ENCODE measurements at regions not wholly inside any gene's neighbourhood (a gene's known extent, or its start where the extent isn't known, plus 50 kb on each side); places are given as distances from the start of the nearest gene placed in this dataset.
A peak's percentile ranks its signal among the peaks of the same experiment; 100 is the strongest.
"Not testable (repeated sequence)": the region's sequence is repeated elsewhere in the genome, so short reads cannot be mapped to it uniquely, and the experiment has no call there.

DNA sequence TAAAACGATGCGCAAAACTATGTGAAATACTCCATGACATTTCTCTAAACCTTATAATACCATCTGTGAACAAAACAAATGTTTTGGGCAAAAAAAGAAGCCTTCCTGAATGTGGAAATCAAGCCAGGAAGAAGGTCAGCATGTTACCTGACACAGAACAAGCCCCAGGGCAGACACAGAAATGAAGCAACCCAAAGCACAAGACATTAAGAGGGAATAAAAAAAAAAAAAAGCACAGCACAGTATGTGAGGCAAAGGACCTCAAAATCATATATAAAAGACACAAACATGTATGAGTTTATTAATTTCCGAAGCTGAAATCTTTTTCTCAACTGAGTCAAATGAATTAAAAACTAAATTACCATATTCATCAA lies 161.8 kb downstream of the SKIDA1 start:
- no peak for FAIRE-seq

- peak; percentile 50 for FAIRE-seq
These were observed 162.3 kb downstream of the SKIDA1 start for GRCh38 chr10:21363092-21363730.

DNA sequence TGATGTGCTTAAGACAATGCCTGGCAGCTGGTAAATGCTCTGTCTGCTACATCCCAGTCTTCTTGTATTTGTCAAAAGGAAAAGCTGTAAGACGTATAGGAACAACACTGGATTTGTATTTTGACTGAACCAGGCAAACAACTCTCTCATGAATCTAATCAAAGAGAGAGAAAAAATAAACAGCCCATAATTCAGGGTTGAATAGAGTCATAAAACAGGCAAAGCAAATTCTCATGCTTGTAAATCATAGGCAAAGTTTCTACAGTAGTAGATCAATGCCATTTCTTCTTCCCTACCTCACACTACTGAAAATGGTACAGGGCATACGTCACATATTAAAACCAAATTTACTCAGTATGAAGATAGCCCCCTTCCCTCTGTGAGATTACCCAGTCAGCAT lies 166.3 kb downstream of the SKIDA1 start:
- FAIRE-seq = peak; percentile 92

DNA sequence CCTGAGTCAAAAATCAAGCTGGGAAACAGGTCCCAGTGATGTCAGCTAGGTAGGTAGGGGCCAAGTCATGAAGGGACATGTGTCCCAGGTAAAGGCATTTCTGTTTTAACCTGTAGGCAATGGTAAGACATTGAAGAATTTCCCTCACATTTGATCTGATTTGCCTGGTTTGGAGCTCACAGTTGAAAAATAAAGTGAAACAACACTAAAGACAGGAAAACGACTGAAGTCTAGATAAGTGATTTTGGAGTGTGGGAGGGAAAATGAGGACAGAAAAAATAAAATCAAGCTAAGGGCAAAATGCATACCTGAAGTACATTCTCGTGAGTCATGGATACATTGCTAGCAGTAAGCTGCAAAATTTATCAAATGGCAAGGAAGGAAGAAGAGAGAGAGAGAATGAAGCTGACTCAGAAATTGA lies 169.9 kb downstream of the SKIDA1 start:
- FAIRE-seq = no peak

- FAIRE-seq = no peak
These were observed 172.6 kb downstream of the SKIDA1 start for GRCh38 chr10:21352886-21353285.

DNA sequence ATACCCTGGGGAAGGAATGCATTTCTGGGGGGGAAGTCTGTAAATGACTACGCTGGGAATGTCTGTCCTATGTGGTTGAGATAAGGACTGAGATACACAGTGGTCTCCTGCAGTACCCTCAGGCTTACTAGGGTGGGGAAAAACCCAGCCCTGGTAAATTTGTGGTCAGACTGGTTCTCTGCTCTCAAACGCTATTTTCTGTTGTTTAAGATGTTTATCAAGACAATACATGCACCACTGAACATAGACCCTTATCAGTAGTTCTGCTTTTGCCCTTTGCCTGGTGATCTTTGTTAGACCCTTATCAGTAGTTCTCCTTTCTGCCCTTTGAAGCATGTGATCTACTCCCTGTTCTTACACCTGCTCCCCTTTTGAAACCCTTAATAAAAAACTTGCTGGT lies 173.9 kb downstream of the SKIDA1 start:
- not testable (repeated sequence) for FAIRE-seq

GRCh38 chr10:21349912-21350286 lies 175.6 kb downstream of the SKIDA1 start:
- no peak for FAIRE-seq

DNA sequence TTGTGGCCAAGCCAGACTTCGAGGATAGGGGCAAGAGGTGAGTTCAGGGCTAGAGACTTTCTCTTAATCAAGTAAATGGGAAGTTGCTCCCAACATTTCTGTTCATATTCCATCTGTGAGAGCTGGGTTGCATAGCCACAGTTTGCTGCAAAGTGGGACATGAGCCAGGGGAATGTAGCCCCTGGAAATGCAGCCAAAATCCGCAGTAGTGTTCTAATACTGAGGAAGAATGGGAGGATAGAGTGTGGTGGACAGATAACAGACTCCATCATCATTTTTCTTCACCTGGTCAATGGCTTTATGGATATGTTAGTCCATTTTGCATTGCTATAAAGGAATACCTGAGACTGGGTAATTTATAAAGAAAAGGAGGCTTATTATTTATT lies 177.7 kb downstream of the SKIDA1 start:
- no peak for FAIRE-seq

DNA sequence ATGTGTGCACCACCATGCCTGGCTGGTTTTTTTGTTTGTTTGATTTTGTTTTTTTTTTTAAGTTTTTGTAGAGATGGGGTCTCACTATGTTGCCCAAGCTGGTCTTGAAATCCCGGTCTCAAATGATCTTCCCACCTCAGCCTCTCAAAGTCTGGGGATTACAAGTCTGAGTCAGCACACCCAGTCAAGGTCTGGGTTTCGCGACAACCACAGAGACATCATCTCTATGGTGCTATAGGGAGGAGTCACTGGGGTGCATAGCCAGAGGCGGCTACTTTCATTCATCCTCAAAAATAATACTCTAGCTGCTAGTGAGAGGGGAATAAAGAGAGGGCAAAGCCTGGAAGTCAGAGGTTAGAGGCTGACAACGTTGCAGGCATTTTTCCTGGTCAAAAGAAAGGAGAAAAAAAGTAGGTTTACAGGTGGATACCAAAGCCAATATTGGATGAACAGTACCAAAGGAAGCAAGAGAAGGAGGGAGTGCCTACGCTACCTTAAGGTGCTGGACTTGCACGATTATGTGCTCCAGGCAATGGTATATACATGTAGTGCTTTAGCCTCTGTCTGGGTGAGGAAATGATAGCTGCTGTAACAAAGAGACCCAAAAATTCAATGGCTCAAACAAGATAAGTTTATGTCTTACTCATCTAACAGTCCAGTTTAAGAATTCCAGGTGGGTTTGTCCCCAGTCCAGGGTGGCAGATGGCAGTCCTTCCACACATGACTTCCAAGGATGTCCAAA lies 178.3 kb downstream of the SKIDA1 start:
- FAIRE-seq = no peak

DNA sequence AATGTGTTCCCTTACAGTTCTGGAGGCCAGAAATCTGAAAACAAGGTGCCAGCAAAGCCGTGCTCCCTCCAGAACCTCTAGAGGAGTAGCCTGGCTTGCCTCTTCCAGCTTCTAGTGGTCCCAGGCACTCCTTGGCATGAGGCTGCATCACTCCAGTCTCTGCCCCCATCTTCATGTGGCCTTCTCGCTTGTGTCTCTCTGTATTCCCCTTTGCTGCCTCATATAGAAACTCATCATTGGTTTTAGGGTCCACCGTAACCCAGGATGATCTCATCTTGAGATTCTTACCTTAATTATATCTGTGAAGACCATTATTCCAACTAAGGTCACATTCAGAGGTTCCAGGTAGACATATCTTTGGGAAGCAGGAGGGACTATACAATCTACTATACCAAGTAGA lies 182.4 kb downstream of the SKIDA1 start:
- FAIRE-seq = no peak

DNA sequence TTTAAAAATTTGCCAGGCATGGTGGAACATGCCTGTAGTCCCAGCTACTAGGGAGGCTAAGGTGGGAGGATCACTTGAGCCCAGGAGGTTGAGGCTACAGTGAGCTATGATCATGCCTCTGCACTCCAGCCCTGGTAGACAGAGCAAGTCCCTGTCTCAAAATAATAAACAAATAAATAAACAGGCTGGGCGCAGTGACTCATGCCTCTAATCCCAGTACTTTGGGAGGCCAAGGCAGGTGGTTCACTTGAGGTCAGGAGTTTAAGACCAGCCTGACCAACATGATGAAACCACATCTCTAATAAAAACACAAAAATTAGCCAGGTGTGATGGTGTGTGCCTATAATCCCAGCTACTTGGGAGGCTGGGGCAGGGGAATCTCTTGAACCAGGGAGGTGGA lies 183.0 kb downstream of the SKIDA1 start:
- FAIRE-seq = not testable (repeated sequence)

- no peak for FAIRE-seq
These were observed 185.2 kb downstream of the SKIDA1 start for GRCh38 chr10:21340331-21340730.

DNA sequence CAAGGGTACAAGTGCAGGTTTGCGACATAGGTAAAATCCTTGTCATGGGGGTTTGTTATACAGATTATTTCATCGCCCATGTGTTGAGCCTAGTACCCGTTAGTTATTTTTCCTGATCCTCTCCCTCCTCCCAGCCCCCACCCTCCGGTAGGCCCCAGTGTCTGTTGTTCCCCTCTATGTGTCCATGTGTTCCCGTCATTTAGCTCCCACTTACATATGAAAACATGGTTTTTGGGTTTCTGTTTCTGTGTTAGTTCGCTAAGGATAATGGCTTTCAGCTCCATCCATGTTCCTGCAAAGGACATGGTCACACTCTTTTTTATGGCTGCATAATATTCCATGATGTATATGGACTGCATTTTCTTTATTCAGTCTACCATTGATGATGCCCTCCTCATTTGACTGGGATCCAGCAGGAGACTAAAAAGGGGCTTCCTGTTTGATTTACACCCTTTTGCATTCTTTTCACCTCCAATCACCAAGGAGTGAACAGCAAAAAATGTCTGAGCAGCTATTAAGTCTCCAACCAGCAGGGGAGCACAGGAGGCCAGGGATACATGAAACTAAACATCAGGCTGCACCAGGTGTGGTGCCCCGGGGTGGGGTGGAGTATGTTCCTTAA lies 188.2 kb downstream of the SKIDA1 start:
- FAIRE-seq = no peak

DNA sequence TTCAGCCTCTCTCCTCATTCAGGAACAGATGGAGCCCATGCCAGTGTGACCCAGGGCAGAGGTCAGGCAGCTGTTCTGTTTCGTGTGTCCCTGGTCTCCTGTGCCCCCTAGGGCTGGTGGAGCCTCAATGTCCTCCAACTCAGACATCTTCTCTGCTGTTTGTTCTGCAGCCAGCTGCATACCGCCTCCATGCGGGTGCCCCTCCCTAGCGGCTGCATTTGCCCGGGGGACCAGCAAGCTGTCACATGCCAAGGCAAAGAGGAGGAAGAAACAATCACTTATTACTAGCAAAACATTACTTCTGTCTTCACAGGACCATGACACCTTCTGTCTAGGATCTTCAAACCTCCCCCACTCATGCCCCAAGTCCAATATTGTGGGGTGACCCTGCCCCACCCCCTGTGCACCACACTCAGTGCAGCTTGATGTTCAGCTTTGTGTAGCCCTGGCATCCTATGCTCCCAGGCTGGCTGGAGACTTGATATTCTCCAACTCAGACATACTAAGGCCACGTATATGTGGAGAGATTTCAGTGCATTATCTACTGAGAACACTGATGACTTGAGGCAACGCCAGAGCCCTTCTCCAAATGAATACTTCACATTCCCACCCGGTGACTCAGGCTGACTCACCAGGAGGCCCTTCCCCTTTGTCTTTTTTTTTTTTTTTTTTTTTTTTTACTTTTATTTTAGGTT lies 188.9 kb downstream of the SKIDA1 start:
- FAIRE-seq = peak; percentile 86

GRCh38 chr10:21334891-21335696 lies 190.4 kb downstream of the SKIDA1 start:
- peak; percentile 63 for FAIRE-seq

DNA sequence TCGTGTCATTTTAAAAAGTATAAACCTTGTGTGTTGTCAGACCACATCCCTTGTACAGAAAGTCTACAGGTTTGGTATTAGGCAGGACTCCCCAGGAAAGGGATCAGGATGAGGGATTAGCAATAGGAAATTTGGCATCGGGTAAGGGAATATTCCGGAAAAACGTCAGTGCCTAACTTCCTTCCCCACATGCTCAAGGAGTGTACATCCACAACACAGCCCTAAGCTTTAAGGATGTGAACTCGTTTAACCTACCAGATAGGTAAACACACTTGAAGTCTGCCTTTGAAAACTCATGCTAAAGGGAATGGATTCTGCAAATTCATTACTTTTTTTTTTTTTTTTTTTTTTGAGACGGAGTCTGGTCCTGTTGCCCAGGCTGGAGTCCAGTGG lies 194.9 kb downstream of the SKIDA1 start:
- no peak for FAIRE-seq

DNA sequence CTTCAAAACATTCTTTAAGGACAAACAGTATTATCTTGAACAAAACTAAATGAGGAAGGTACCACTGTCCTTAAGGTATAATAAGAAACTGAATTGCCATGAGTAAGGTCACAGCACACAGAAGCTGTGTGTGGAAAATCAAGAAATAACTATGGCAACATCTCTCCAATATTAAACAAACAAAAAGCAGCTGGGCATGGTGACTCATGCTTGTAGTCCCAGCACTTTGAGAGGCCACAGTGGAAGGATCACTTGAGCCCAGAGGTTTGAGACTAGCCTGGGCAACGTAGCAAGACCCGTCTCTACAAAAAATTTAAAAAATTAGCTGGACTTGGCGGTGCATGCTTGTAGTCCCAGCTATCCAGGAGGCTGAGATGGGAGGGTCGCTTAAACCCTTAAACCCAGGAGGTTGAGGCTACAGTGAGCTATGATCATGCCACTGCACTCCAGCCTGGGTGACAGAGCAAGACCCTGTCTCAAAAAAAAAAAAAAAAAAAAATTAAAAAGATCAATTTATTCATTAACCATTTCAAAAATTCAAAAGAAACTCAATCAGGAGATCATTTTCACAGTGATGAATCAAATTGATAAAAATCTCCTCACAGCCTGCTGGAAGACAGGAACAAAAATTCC lies 195.4 kb downstream of the SKIDA1 start:
- no peak for FAIRE-seq

- FAIRE-seq = no peak
These were observed 198.0 kb downstream of the SKIDA1 start for GRCh38 chr10:21327289-21327993.

GRCh38 chr10:21326594-21327288 lies 198.7 kb downstream of the SKIDA1 start:
- FAIRE-seq = no peak

GRCh38 chr10:21318540-21319167 lies 206.8 kb downstream of the SKIDA1 start:
- FAIRE-seq = no peak

DNA sequence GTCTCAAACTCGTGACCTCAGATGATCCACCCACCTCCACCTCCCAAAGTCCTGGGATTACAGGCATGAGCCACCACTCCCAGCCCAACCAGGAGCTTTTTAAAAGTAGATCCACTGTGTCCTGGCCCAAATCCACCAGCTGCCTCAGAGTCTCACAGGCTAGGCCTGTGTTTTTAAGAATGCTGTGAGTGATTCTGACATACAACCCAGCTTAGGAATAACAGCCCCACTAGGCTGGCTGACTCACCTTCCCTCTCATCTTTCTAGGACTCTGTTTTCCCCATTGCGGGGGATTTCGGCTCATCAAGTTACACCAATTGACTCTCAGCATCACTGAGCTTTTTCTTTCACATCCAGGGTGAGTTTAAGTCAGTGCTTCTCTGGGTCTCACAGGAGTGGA lies 207.6 kb downstream of the SKIDA1 start:
- FAIRE-seq = no peak

All from TTC549 (cell line).